H9 (cell line): ENCODE measurements at regions not wholly inside any gene's neighbourhood (a gene's known extent, or its start where the extent isn't known, plus 50 kb on each side); places are given as distances from the start of the nearest gene placed in this dataset.

Experiments
- DNase-seq: peaks from one replicate; pipeline ENCODE4 v3.0.0-alpha.2; 2017
- H2AFZ ChIP-seq: one replicate; pipeline ENCODE4 v1.6.1; 2013; ENCODE audit warnings: mild to moderate bottlenecking, low read length, control low read depth, moderate library complexity
- H2AK5ac ChIP-seq: 2 replicates; pipeline ENCODE4 v1.6.1; 2013; ENCODE audit warnings: low read length, control low read depth, mixed read lengths; ENCODE audit not compliant: insufficient read length
- H2BK120ac ChIP-seq: one replicate; pipeline ENCODE4 v1.6.1; 2013; ENCODE audit warnings: low read depth, mild to moderate bottlenecking, low read length, control low read depth, inconsistent platforms; ENCODE audit not compliant: poor library complexity, severe bottlenecking
- H2BK12ac ChIP-seq: 2 replicates; pipeline ENCODE4 v1.6.1; 2013; ENCODE audit warnings: low read length, control low read depth, mixed read lengths, low read depth; ENCODE audit not compliant: insufficient read length
- H2BK15ac ChIP-seq: 2 replicates; pipeline ENCODE4 v1.6.1; 2013; ENCODE audit warnings: low read depth, low read length, control low read depth
- H2BK20ac ChIP-seq: one replicate; pipeline ENCODE4 v1.6.1; 2013; ENCODE audit warnings: low read depth, mild to moderate bottlenecking, low read length, control low read depth, inconsistent platforms; ENCODE audit not compliant: poor library complexity, severe bottlenecking
- H2BK5ac ChIP-seq: 2 replicates; pipeline ENCODE4 v1.6.1; 2013; ENCODE audit warnings: low read length, control low read depth, mixed read lengths; ENCODE audit not compliant: insufficient read length
- H3K14ac ChIP-seq: 2 replicates; pipeline ENCODE4 v1.6.1; 2013; ENCODE audit warnings: low read length, control low read depth; ENCODE audit not compliant: insufficient read depth
- H3K18ac ChIP-seq: 2 replicates; pipeline ENCODE4 v1.6.1; 2013; ENCODE audit warnings: low read depth, mild to moderate bottlenecking, mixed read lengths, low read length, control low read depth; ENCODE audit not compliant: insufficient read length
- H3K23ac ChIP-seq: 2 replicates; pipeline ENCODE4 v1.6.1; 2013; ENCODE audit warnings: low read length, control low read depth, mixed read lengths, low read depth; ENCODE audit not compliant: insufficient read length
- H3K23me2 ChIP-seq: 2 replicates; pipeline ENCODE4 v1.6.1; 2013; ENCODE audit warnings: low read depth, mild to moderate bottlenecking, mixed read lengths, low read length, control low read depth; ENCODE audit not compliant: insufficient read length, poor library complexity, severe bottlenecking
- H3K27ac ChIP-seq: 2 replicates; pipeline ENCODE4 v1.5.1; 2013; ENCODE audit warnings: low read length, control low read depth, mixed read lengths, low read depth; ENCODE audit not compliant: insufficient read length
- H3K27me3 ChIP-seq: 2 replicates; pipeline ENCODE4 v1.6.1; 2013; ENCODE audit warnings: low read length, control low read depth, inconsistent platforms; ENCODE audit not compliant: insufficient read depth
- H3K4ac ChIP-seq: 2 replicates; pipeline ENCODE4 v1.6.1; 2013; ENCODE audit warnings: low read depth, mild to moderate bottlenecking, control low read depth, inconsistent platforms, low read length, moderate library complexity
- H3K4me1 ChIP-seq: 2 replicates; pipeline ENCODE4 v1.6.1; 2013; ENCODE audit warnings: low read length, control low read depth, inconsistent platforms; ENCODE audit not compliant: insufficient read depth
- H3K4me2 ChIP-seq: 2 replicates; pipeline ENCODE4 v1.6.1; 2013; ENCODE audit warnings: low read length, control low read depth, mixed read lengths; ENCODE audit not compliant: insufficient read length, insufficient read depth
- H3K56ac ChIP-seq: 2 replicates; pipeline ENCODE4 v1.6.1; 2013; ENCODE audit warnings: low read depth, mild to moderate bottlenecking, mixed read lengths, low read length, control low read depth; ENCODE audit not compliant: insufficient read length
- H3K79me1 ChIP-seq: 2 replicates; pipeline ENCODE4 v1.6.1; 2013; ENCODE audit warnings: low read depth, mild to moderate bottlenecking, moderate library complexity, low read length, control low read depth, inconsistent platforms; ENCODE audit not compliant: insufficient read depth, poor library complexity, severe bottlenecking
- H3K79me2 ChIP-seq: 2 replicates; pipeline ENCODE4 v1.6.1; 2013; ENCODE audit warnings: low read length, control low read depth, inconsistent platforms; ENCODE audit not compliant: insufficient read depth
- H3K9ac ChIP-seq: 2 replicates; pipeline ENCODE4 v1.6.1; 2013; ENCODE audit warnings: low read length, control low read depth, mixed read lengths; ENCODE audit not compliant: insufficient read length; ENCODE audit errors: extremely low read depth
- H3K9me3 ChIP-seq: one replicate; pipeline ENCODE4 v1.6.1; 2013; ENCODE audit warnings: low read depth, low read length, inconsistent platforms; ENCODE audit not compliant: control insufficient read depth
- H3T11ph ChIP-seq: one replicate; pipeline ENCODE4 v1.6.1; 2013; ENCODE audit warnings: mild to moderate bottlenecking, low read length, control low read depth, inconsistent platforms
- H4K20me1 ChIP-seq: one replicate; pipeline ENCODE4 v1.6.1; 2013; ENCODE audit not compliant: control insufficient read depth, insufficient read length, insufficient read depth
- H4K5ac ChIP-seq: 2 replicates; pipeline ENCODE4 v1.6.1; 2013; ENCODE audit warnings: low read depth, mild to moderate bottlenecking, mixed read lengths, low read length, control low read depth; ENCODE audit not compliant: insufficient read length
- H4K8ac ChIP-seq: replicated peaks from 2 replicates; pipeline ENCODE4 v1.6.1; 2013; ENCODE audit warnings: low read length, control low read depth, mixed read lengths, low read depth; ENCODE audit not compliant: insufficient read length
- H4K91ac ChIP-seq: 2 replicates; pipeline ENCODE4 v1.6.1; 2013; ENCODE audit warnings: low read depth, mild to moderate bottlenecking, moderate library complexity, mixed read lengths, low read length, control low read depth; ENCODE audit not compliant: insufficient read length
- H3K27ac Mint-ChIP-seq, 3 experiments: 2 replicates in 2 of 3; 3 replicates in 1 of 3; pipeline ENCODE4 v1.8.0; 2020 to 2021; ENCODE audit warnings: mixed read lengths in 3 of 3, mild to moderate bottlenecking in 1 of 3, moderate library complexity in 1 of 3
- H3K27me3 Mint-ChIP-seq: 2 replicates; pipeline ENCODE4 v1.8.0; 2021; ENCODE audit warnings: low read depth, mild to moderate bottlenecking, moderate library complexity, mixed read lengths
- H3K36me3 Mint-ChIP-seq, 3 experiments: 2 replicates in 2 of 3; 3 replicates in 1 of 3; pipeline ENCODE4 v1.8.0; 2020 to 2021; ENCODE audit warnings: low read depth in 3 of 3, mixed read lengths in 3 of 3; ENCODE audit not compliant: insufficient read depth in 1 of 3
- H3K4me1 Mint-ChIP-seq, 2 experiments: 2 replicates each; pipeline ENCODE4 v1.8.0; 2020; ENCODE audit warnings: mixed read lengths in 2 of 2
- H3K4me3 Mint-ChIP-seq, 2 experiments: 2 replicates in 1 of 2; 3 replicates in 1 of 2; pipeline ENCODE4 v1.8.0; 2020 to 2021; ENCODE audit warnings: mild to moderate bottlenecking in 2 of 2, mixed read lengths in 2 of 2, moderate library complexity in 1 of 2
- H3K9me3 Mint-ChIP-seq, 2 experiments: 2 replicates in 1 of 2; 3 replicates in 1 of 2; pipeline ENCODE4 v1.8.0; 2020; ENCODE audit warnings: mild to moderate bottlenecking in 2 of 2, mixed read lengths in 2 of 2, moderate library complexity in 1 of 2
- WGBS: extraction: QIAGEN DNeasy Blood & Tissue Kit; methylation state at CpG from one replicate; pipeline ENCODE4 v1.1.7; 2013; ENCODE audit warnings: missing lambda C conversion rate, low lambda C conversion rate, mixed read lengths; ENCODE audit not compliant: insufficient read length; ENCODE audit errors: extremely low coverage; 5-methylcytosine and 5-hydroxymethylcytosine counted together
- TF ChIP-seq, protein P1 (sequence below): fragments of 200-600 bp; sonication (generic); conservative IDR thresholded peaks from 3 replicates; pipeline ENCODE4 v1.8.0; 2021; ENCODE audit warnings: antibody characterized with exemption, mild to moderate bottlenecking

DNA sequence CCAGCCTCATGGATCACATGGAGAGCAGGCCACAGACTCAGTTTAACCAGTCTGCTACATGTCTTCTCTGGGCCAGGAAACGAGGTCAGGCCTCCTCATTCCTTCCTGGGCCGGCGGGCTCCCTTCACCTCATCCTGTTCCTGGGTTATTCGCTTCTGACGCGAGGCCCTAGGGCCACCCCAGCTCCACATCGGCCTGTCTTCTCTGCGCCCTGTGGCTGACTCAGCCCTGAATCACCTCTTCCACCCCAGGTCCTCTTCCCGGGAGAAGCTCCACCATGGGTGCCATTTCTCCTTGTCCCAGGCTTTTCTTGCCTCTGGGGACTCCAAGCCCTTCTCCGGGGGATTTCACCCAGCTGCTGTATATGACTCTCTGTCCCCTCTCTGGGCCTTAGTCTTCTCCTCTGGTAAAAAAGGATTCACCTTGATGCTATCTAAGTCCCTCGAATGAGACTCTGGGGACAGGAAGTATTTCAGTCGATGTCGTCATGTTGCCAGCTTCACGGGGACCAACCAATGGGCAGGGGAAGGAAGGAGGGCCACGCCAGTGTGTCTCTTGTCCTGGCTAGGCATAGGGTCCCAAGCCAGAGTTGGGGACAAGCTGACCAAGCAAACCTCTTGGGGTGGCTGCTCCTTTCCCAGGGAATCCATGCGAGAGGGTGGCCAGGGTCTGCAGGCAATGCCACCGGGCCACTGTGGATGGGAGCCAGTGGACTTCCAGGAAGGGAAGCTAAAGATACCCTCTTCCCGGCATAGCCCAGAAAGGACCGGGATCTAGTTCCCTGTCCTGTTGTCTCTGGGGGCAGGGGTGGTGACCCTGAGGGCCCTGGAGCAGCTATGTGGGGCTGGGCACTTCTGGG is 58.7 kb downstream of the SOCS3 start:
- no peak overlapping the region for H2AFZ ChIP-seq

More for the DNA sequence above, 58.7 kb downstream of the SOCS3 start:
- Histone ChIP-seq H2AK5ac (no peak overlapping the region), H4K5ac (no peak overlapping the region), H4K20me1 (no peaks in the 10 kb centered on the region), H3K4me2 (no peak overlapping the region), H3K56ac (no peak overlapping the region), H4K91ac (no peak overlapping the region), H2BK5ac (no peak overlapping the region), H3K9ac (no peak overlapping the region), H3K23ac (no peak overlapping the region), H3K4ac (no peak overlapping the region), H3K4me1 (no peaks in the 10 kb centered on the region), H2BK20ac (no peak overlapping the region), H3K14ac (no peak overlapping the region), H4K8ac (no peak overlapping the region), H2BK12ac (no peak overlapping the region), H2BK120ac (no peak overlapping the region), H3K27ac (no peak overlapping the region), H3K23me2 (no peaks in the 10 kb centered on the region), H3K27me3 (no peaks in the 10 kb centered on the region), H3K9me3 (no peaks in the 10 kb centered on the region), H3K79me2 (no peaks in the 10 kb centered on the region), H3K18ac (no peak overlapping the region), H2BK15ac (no peak overlapping the region), H3K79me1 (no peaks in the 10 kb centered on the region), H3T11ph (no peak overlapping the region)
- no CpG with 5 or more reads among the region's 19 CpGs for WGBS
- Mint-ChIP-seq H3K4me3 (no peak overlapping the region; a peak in 1 of 5 replicates), H3K27me3 (0 out of 2 replicates have a peak, but pooled peaks cover 2% of the 10 kb centered on the region), H3K27ac (peak overlapping the region in 1 of 3 experiments; percentile 76; a peak in 1 of 7 replicates), H3K4me1 (peaks cover 0 to 6% of the 10 kb centered on the region in 2 experiments; a peak in 2 of 4 replicates), H3K36me3 (peaks cover 0 to 2% (median under 1%) of the 10 kb centered on the region in 3 experiments; a peak in 2 of 7 replicates), H3K9me3 (peaks cover 3 to 7% of the 10 kb centered on the region in 2 experiments; a peak in 4 of 5 replicates)
- no peak for DNase-seq
- TF ChIP-seq, protein P1, sequence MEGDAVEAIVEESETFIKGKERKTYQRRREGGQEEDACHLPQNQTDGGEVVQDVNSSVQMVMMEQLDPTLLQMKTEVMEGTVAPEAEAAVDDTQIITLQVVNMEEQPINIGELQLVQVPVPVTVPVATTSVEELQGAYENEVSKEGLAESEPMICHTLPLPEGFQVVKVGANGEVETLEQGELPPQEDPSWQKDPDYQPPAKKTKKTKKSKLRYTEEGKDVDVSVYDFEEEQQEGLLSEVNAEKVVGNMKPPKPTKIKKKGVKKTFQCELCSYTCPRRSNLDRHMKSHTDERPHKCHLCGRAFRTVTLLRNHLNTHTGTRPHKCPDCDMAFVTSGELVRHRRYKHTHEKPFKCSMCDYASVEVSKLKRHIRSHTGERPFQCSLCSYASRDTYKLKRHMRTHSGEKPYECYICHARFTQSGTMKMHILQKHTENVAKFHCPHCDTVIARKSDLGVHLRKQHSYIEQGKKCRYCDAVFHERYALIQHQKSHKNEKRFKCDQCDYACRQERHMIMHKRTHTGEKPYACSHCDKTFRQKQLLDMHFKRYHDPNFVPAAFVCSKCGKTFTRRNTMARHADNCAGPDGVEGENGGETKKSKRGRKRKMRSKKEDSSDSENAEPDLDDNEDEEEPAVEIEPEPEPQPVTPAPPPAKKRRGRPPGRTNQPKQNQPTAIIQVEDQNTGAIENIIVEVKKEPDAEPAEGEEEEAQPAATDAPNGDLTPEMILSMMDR = no peak
